ENCODE measurements at regions not wholly inside any gene's neighbourhood (a gene's known extent, or its start where the extent isn't known, plus 50 kb on each side); places are given as distances from the start of the nearest gene placed in this dataset.

DNA sequence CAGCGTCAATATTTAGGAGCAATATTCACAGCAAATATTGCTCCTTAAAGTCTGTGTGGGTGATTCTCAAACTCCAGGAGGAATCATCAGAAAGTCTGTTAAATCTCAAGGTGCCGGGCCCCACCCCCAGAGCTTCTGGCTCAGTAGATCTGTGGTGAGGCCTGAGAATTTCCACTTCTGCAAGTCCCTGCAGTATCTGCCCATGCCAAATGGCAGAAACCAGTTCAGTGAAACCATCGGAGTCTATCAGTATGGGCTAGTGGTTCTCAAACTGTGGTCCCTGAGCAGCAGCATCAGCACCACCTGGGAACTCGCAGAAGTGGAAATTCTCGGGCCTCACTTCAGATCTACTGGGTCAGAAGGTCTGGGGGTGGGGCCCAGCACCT is 202.9 kb downstream of the SLC4A3 start:
- TF ChIP-seq, protein P1, sequence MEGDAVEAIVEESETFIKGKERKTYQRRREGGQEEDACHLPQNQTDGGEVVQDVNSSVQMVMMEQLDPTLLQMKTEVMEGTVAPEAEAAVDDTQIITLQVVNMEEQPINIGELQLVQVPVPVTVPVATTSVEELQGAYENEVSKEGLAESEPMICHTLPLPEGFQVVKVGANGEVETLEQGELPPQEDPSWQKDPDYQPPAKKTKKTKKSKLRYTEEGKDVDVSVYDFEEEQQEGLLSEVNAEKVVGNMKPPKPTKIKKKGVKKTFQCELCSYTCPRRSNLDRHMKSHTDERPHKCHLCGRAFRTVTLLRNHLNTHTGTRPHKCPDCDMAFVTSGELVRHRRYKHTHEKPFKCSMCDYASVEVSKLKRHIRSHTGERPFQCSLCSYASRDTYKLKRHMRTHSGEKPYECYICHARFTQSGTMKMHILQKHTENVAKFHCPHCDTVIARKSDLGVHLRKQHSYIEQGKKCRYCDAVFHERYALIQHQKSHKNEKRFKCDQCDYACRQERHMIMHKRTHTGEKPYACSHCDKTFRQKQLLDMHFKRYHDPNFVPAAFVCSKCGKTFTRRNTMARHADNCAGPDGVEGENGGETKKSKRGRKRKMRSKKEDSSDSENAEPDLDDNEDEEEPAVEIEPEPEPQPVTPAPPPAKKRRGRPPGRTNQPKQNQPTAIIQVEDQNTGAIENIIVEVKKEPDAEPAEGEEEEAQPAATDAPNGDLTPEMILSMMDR (conservative IDR thresholded peaks at IDR 0.05; ENCODE audit: low read depth, low read length): no peak
- no peak for DNase-seq (ENCODE audit: low read depth)
- no peak overlapping the region for H3K4me3 ChIP-seq (ENCODE audit: low read length)

DNA sequence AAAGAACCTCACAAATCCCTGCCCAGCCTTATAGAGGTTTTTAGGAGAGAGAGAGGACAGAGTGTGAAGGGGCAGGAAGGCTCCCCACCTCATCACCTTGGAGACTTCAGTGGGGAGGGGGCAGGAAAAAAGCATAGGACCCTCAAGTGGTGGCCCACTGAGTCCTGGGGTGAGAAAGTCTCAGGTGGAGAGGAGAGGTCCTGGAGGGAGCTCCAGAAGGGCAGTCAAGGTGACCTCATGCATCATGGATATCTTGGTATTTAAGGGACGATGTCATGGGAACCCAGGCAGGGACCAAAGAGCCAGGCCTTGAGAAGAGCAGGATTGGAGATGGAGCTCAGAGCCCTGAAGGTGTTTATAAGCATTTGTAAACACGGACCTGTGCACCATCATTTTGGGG is 204.5 kb downstream of the SLC4A3 start:
- DNase-seq (ENCODE audit: low read depth): no peak
- TF ChIP-seq, protein P1 (conservative IDR thresholded peaks at IDR 0.05; ENCODE audit: low read depth, low read length): no peak
- no peak overlapping the region for H3K4me3 ChIP-seq (ENCODE audit: low read length)

DNA sequence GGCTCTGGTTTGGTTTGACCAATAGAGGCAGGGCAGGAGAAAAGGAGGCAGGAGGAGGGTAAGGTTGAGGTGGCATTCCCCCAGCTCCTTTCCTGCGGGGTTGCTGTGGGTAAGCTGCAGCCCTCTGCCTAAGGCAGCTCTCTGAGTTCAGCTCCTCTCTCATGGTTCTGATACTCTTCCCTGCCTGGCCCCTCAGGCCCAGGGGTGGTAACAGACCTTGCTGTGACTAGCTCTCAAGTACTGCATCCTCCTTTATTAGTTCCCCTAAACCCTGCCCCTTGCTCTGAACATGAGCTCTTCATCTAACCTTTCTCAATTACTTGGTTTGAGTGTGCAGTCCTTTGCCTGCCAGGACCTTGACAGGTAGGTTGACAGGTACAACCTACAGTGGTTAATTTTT is 205.5 kb downstream of the SLC4A3 start:
- DNase-seq (ENCODE audit: low read depth): no peak
- TF ChIP-seq, protein P1 (conservative IDR thresholded peaks at IDR 0.05; ENCODE audit: low read depth, low read length): no peak
- H3K4me3 ChIP-seq (ENCODE audit: low read length): no peak overlapping the region

DNA sequence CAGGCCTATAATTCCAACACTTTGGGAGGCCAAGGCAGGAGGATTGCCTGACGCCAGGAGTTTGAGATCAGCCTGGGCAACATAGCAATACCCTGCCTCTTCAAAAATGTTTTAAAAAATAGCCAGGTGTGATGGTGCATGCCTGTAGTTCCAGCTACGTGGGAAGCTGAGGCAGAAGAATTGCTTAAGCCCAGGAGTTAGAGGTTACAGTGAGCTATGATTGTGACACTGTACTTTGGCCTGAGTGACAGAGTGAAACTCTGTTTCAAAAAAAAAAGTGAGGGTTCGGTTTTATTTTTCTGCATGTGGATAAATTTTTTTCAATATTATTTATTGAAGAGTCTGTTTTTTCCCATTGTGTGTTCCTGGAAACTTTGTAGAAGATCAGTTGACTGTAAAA is 208.1 kb downstream of the SLC4A3 start:
- TF ChIP-seq, protein P1 (conservative IDR thresholded peaks at IDR 0.05; ENCODE audit: low read depth, low read length): no peak
- no peak overlapping the region for H3K4me3 ChIP-seq (ENCODE audit: low read length)
- DNase-seq (ENCODE audit: low read depth): no peak

DNA sequence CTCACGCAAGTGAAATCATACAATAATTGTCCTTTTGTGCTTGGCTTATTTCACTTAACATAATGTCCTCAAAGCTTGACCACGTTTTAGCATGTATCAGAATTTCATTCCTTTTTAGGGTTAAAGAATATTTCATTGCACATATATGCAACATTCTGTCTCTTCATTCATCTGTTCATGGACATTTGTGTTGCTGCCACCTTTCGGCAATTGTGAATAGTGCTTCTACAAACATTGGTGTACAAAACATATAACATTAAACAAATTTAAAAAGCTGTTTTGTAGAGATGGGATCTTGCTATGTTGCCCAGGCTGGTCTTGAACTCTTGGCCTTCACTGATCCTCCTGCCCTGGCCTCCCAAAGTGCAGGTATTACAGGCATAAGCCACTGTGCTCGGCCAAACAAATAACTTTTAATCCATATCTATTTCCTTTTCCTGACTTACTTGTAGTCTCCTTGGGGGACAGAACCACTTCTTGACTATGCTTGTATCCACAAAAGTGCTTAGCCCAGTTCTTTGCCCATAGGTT is 209.3 kb downstream of the SLC4A3 start:
- no peak for DNase-seq (ENCODE audit: low read depth)
- no peak overlapping the region for H3K4me3 ChIP-seq (ENCODE audit: low read length)
- TF ChIP-seq, protein P1 (conservative IDR thresholded peaks at IDR 0.05; ENCODE audit: low read depth, low read length): peak; percentile 26

DNA sequence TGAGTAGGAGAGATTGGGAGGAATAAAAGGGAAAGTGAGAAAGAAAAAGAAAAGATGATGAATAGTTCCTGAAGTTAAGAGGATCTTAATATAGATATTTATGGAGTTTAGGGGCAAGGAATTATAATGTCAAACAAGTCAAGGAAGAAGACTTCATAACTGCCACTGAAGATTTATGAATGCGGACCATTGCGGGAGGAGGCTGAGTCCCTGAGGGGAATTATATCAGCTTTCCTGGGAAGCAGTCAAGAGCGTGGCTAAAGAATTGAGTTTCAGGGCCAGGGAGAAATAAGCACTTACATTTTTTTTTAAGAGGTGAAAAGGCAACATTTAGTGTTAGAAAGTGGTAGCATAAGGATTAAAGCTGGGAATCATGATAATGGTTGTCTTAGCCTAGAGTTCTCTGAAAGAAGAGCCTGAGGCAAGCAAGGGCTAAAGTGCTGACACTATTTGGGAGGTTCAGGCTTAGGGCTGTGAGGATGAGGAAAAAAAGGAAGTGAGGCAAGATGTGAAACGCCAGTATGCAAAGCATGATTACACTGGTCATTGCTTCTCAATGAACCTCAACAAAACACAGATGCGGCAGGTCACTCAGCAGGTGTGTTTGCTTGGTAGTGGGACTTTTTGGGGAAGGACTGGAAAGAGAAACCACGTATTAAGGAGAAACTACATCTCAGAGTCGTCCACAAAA is 217.1 kb downstream of the SLC4A3 start:
- DNase-seq (ENCODE audit: low read depth): no peak
- H3K4me3 ChIP-seq (ENCODE audit: low read length): no peak overlapping the region
- TF ChIP-seq, protein P1 (conservative IDR thresholded peaks at IDR 0.05; ENCODE audit: low read depth, low read length): no peak

DNA sequence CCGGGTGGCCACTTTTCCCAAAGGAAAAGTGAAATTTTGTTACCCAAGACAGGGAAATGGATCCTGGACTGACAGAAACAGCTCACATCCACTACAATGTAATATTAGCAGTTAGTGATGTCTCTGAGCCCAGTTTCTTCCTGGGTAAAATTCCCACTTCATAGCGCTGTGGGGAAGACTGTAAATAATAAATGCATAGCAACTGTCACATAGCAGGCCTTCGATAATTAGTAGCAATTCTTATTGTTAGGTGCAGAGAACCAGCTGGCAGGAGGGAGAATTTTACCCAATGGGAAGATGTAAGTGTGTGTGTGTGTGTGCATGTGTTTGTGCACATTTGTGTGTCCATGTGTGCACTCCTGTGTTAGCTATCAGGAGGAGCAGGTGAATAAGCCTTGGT is 221.5 kb downstream of the SLC4A3 start:
- DNase-seq (ENCODE audit: low read depth): no peak
- TF ChIP-seq, protein P1 (conservative IDR thresholded peaks at IDR 0.05; ENCODE audit: low read depth, low read length): no peak
- no peak overlapping the region for H3K4me3 ChIP-seq (ENCODE audit: low read length)
